Esophagus squamous epithelium (tissue), 4 donors: ENCODE measurements at regions not wholly inside any gene's neighbourhood (a gene's known extent, or its start where the extent isn't known, plus 50 kb on each side); places are given as distances from the start of the nearest gene placed in this dataset.

Experiments
- CTCF ChIP-seq, 6 experiments: fragments of 450-650 bp in 4 of 6; fragments of 200-600 bp in 2 of 6; sonication (generic) in 2 of 6; IDR thresholded peaks; one replicate each; pipeline ENCODE4 v1.5.1; 2016 to 2019; ENCODE audit warnings: antibody characterized with exemption in 6 of 6, mild to moderate bottlenecking in 4 of 6, moderate library complexity in 4 of 6
- POLR2A ChIP-seq, 4 donors: fragments of 450-650 bp; IDR thresholded peaks; one replicate each; pipeline ENCODE4 v1.6.1; 2017; ENCODE audit warnings: antibody characterized with exemption in 4 of 4, mild to moderate bottlenecking in 4 of 4, moderate library complexity in 3 of 4

GRCh38 chr3:30123224-30123623, 483.2 kb upstream of the TGFBR2 start:
- TF ChIP-seq CTCF (IDR thresholded peaks at IDR 0.05) (no peak), POLR2A (IDR thresholded peaks at IDR 0.05) (no peak)
